GM10266 (cell line): ENCODE measurements at regions not wholly inside any gene's neighbourhood (a gene's known extent, or its start where the extent isn't known, plus 50 kb on each side); places are given as distances from the start of the nearest gene placed in this dataset.

ENCODE experiments used
- DNase-seq: peaks from one replicate; pipeline ENCODE4 v3.0.0; 2012; ENCODE audit errors: extremely low spot score
- TF ChIP-seq, protein P1 (sequence below): IDR thresholded peaks from 2 replicates; pipeline ENCODE4 v1.5.1; 2012; ENCODE audit warnings: mild to moderate bottlenecking, low read depth; ENCODE audit not compliant: control insufficient read depth, insufficient read depth; ENCODE audit errors: missing control alignments

- DNase-seq, result no peak
Observed at GRCh38 chr9:32863291-32863690, 80.0 kb downstream of the TMEM215 start.

GRCh38 chr9:32864971-32865370 is 81.6 kb downstream of the TMEM215 start:
- TF ChIP-seq, protein P1, sequence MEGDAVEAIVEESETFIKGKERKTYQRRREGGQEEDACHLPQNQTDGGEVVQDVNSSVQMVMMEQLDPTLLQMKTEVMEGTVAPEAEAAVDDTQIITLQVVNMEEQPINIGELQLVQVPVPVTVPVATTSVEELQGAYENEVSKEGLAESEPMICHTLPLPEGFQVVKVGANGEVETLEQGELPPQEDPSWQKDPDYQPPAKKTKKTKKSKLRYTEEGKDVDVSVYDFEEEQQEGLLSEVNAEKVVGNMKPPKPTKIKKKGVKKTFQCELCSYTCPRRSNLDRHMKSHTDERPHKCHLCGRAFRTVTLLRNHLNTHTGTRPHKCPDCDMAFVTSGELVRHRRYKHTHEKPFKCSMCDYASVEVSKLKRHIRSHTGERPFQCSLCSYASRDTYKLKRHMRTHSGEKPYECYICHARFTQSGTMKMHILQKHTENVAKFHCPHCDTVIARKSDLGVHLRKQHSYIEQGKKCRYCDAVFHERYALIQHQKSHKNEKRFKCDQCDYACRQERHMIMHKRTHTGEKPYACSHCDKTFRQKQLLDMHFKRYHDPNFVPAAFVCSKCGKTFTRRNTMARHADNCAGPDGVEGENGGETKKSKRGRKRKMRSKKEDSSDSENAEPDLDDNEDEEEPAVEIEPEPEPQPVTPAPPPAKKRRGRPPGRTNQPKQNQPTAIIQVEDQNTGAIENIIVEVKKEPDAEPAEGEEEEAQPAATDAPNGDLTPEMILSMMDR, result no peak
- DNase-seq, result no peak

More at GRCh38 chr9:32863291-32863690, 80.0 kb downstream of the TMEM215 start:
- TF ChIP-seq, protein P1, result no peak

DNA sequence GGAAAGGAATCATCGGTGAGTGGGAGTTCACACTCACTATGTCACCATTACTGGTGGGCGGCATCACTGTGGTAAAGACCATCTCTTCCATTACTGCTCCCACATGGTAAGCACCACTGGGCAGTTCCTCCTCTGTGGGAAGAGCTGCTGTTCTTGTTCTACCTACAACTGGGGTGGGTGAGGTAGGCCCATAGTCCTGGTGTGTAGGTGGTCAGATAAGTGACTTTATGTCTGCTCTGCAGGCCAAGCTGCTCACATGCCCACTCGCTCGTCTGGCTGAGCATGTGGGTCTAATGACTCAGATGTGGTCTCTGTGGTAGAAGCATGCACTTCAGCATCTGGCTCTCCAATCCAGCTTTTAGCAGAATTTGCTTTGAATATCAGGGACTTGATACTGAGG is 82.9 kb downstream of the TMEM215 start:
- TF ChIP-seq, protein P1, result no peak
- DNase-seq, result no peak

GRCh38 chr9:32867026-32867425 is 83.7 kb downstream of the TMEM215 start:
- TF ChIP-seq, protein P1, result no peak
- no peak for DNase-seq

GRCh38 chr9:32867601-32868204 is 84.4 kb downstream of the TMEM215 start:
- TF ChIP-seq, protein P1, result no peak
- DNase-seq, result no peak

DNA sequence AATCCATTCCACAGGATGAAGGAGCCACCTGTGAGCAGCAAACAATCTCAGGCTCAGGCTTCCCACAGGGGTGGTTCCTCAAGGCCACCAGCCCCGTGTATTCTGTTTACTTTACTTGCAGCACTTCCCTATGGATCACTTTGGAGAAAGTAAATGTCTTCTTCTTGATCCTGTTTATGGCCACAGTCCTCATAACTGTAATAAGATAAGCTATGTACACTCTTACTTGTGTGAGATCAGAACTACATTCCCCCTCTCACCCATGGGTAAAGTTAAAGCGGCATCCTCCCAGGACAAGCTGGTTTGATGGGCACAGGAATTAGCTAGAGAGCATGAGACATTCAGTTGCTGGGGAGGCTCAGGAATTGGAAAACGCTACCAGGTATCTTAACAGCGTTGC is 86.1 kb downstream of the TMEM215 start:
- TF ChIP-seq, protein P1, result no peak
- no peak for DNase-seq

DNA sequence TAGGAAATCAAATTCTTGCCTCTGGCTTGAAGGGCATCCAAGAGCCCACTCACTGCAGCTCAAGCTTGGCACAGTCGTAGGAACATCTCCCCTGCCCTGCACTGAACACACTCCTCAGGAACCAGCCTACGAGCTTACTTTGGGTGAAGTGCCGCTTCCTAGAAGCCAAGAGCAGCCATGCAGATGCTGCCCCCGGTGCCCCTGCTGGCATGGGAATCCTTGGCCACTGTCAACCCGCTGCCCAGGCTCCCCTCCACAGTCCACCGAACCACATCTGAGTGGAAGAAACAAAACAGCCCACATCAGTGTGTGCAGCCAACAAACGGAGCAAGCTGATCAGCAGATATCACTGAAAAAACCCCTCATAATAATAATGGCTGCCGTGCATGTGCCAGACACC is 89.8 kb downstream of the TMEM215 start:
- TF ChIP-seq, protein P1, result no peak
- DNase-seq, result no peak
